ENCODE measurements at regions not wholly inside any gene's neighbourhood (a gene's known extent, or its start where the extent isn't known, plus 50 kb on each side); places are given as distances from the start of the nearest gene placed in this dataset.

- Histone ChIP-seq H3K36me3 (ENCODE audit: control insufficient read depth in 2 of 2, extremely low read depth in 1 of 2, insufficient read depth in 2 of 2, low read length in 2 of 2) (no peaks in the 10 kb centered on the region), H3K9me1 (replicated peaks; ENCODE audit: control insufficient read depth, extremely low read depth, insufficient read depth, low read length) (no peaks in the 10 kb centered on the region), H3K9me3 (replicated peaks; ENCODE audit: control insufficient read depth, insufficient read depth, low read length) (no peaks in the 10 kb centered on the region), H3K79me2 (ENCODE audit: control insufficient read depth, insufficient read depth, low read length) (no peaks in the 10 kb centered on the region), H3K4me2 (ENCODE audit: insufficient read depth, low read length) (no peak overlapping the region), H3K4me3 (replicated peaks in 1 of 3; ENCODE audit: insufficient read depth in 1 of 3, low read depth in 1 of 3, low read length in 3 of 3) (no peak overlapping the region), H3K27ac (ENCODE audit: insufficient read depth, low read depth, low read length) (no peak overlapping the region), H3K27me3 (ENCODE audit: control insufficient read depth in 2 of 2, insufficient read depth in 2 of 2, low read length in 2 of 2) (no peaks in the 10 kb centered on the region), H3K4me1 (ENCODE audit: control insufficient read depth, extremely low read depth, insufficient read depth, low read length) (no peaks in the 10 kb centered on the region), H4K20me1 (replicated peaks; ENCODE audit: control insufficient read depth, extremely low read depth, insufficient read depth, low read length) (no peaks in the 10 kb centered on the region), H2AFZ (ENCODE audit: low read depth, low read length) (no peak overlapping the region), H3K9ac (replicated peaks; ENCODE audit: extremely low read depth, insufficient read depth, low read length) (no peak overlapping the region)
- no peak for DNase-seq (ENCODE audit: low read depth, low spot score)
- POLR2A ChIA-PET = no interaction called here
- dilution Hi-C loops (cut with MboI; ENCODE audit: extremely low pct_ligation_motif_present, low sequenced_read_pairs) (no loop called here), intact Hi-C loops (cut with micrococcal nuclease) (no loop called here)
- CTCF ChIA-PET = no interaction called here
- FAIRE-seq = no peak
- TF ChIP-seq GATA2 (IDR thresholded peaks at IDR 0.05; ENCODE audit: insufficient read depth, insufficient read length, low read depth, low read length) (no peak), MYC (IDR thresholded peaks at IDR 0.05; ENCODE audit: low read depth, low read length) (no peak), FOS (IDR thresholded peaks at IDR 0.05; ENCODE audit: borderline replicate concordance, insufficient read depth, low read length) (no peak), JUN (IDR thresholded peaks at IDR 0.05; ENCODE audit: borderline replicate concordance, insufficient read depth, insufficient read length, low read depth) (no peak), CTCF (IDR thresholded peaks at IDR 0.05; ENCODE audit: extremely low read depth in 1 of 2, insufficient read depth in 1 of 2, low read depth in 1 of 2, low read length in 2 of 2) (no peak), POLR2AphosphoS5 (IDR thresholded peaks at IDR 0.05; ENCODE audit: insufficient read depth, low read depth, low read length) (no peak), POLR2A (IDR thresholded peaks at IDR 0.05; ENCODE audit: low read depth, low read length) (no peak), EZH2 (IDR thresholded peaks at IDR 0.05; ENCODE audit: borderline replicate concordance, low read depth, low read length, severe bottlenecking) (no peak)
- TF ChIP-seq, protein P1, sequence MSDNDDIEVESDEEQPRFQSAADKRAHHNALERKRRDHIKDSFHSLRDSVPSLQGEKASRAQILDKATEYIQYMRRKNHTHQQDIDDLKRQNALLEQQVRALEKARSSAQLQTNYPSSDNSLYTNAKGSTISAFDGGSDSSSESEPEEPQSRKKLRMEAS (IDR thresholded peaks at IDR 0.05; ENCODE audit: insufficient read depth, insufficient read length) = no peak
- no TSS peak for BruUV-seq (replicated peaks)
Measured at GRCh38 chr2:129823044-129823443, 156.4 kb upstream of the RAB6C start.
